Vagina (tissue), 2 donors: ENCODE measurements at regions not wholly inside any gene's neighbourhood (a gene's known extent, or its start where the extent isn't known, plus 50 kb on each side); places are given as distances from the start of the nearest gene placed in this dataset.

Experiments
- POLR2A ChIP-seq, 2 donors: fragments of 450-650 bp; IDR thresholded peaks; one replicate each; pipeline ENCODE4 v1.6.1; 2017; ENCODE audit warnings: antibody characterized with exemption in 2 of 2, mild to moderate bottlenecking in 2 of 2, moderate library complexity in 2 of 2
- POLR2AphosphoS5 ChIP-seq, 2 donors: sonication (generic); formaldehyde crosslinking; IDR thresholded peaks; one replicate each; pipeline ENCODE4 v1.9.0; 2017; ENCODE audit warnings: antibody characterized with exemption in 2 of 2, mild to moderate bottlenecking in 2 of 2, low read depth in 1 of 2; ENCODE audit not compliant: insufficient read depth in 1 of 2
- TF ChIP-seq, protein P1 (sequence below), 3 experiments: fragments of 450-650 bp in 2 of 3; fragments of 200-600 bp in 1 of 3; sonication (generic) in 1 of 3; IDR thresholded peaks; one replicate each; pipeline ENCODE4 v1.5.1; 2017 to 2019; ENCODE audit warnings: antibody characterized with exemption in 3 of 3, mild to moderate bottlenecking in 2 of 3, moderate library complexity in 2 of 3

GRCh38 chr10:4020631-4021030 is 235.6 kb upstream of the KLF6 start:
- TF ChIP-seq POLR2A (IDR thresholded peaks at IDR 0.05) = no peak
- TF ChIP-seq, protein P1, sequence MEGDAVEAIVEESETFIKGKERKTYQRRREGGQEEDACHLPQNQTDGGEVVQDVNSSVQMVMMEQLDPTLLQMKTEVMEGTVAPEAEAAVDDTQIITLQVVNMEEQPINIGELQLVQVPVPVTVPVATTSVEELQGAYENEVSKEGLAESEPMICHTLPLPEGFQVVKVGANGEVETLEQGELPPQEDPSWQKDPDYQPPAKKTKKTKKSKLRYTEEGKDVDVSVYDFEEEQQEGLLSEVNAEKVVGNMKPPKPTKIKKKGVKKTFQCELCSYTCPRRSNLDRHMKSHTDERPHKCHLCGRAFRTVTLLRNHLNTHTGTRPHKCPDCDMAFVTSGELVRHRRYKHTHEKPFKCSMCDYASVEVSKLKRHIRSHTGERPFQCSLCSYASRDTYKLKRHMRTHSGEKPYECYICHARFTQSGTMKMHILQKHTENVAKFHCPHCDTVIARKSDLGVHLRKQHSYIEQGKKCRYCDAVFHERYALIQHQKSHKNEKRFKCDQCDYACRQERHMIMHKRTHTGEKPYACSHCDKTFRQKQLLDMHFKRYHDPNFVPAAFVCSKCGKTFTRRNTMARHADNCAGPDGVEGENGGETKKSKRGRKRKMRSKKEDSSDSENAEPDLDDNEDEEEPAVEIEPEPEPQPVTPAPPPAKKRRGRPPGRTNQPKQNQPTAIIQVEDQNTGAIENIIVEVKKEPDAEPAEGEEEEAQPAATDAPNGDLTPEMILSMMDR (IDR thresholded peaks at IDR 0.05) = no peak
- TF ChIP-seq POLR2AphosphoS5 (IDR thresholded peaks at IDR 0.05; ENCODE audit: insufficient read depth in 1 of 2, low read depth in 1 of 2) = no peak
